ENCODE measurements at regions not wholly inside any gene's neighbourhood (a gene's known extent, or its start where the extent isn't known, plus 50 kb on each side); places are given as distances from the start of the nearest gene placed in this dataset.

GRCh38 chr4:79513576-79513975 lies 105.5 kb upstream of the GK2 start:
- CTCF ChIA-PET: no interaction called here
- Mint-ChIP-seq H3K4me1 (ENCODE audit: low read depth) (no peaks in the 10 kb centered on the region), H3K4me3 (no peak overlapping the region), H3K36me3 (ENCODE audit: low read depth) (no peaks in the 10 kb centered on the region), H3K9me3 (ENCODE audit: insufficient read depth) (no peaks in the 10 kb centered on the region), H3K27me3 (ENCODE audit: low read depth) (peaks cover 5% of the 10 kb centered on the region), H3K27ac (no peak overlapping the region)
- no peak for ATAC-seq
- no peak for DNase-seq
- POLR2A ChIA-PET: no interaction called here

- Mint-ChIP-seq H3K4me1 (ENCODE audit: low read depth) (no peaks in the 10 kb centered on the region), H3K4me3 (no peak overlapping the region), H3K9me3 (ENCODE audit: insufficient read depth) (no peaks in the 10 kb centered on the region), H3K27ac (no peak overlapping the region), H3K27me3 (ENCODE audit: low read depth) (peaks cover 5% of the 10 kb centered on the region), H3K36me3 (ENCODE audit: low read depth) (no peaks in the 10 kb centered on the region)
- ChIA-PET POLR2A (no interaction called here), CTCF (no interaction called here)
- ATAC-seq (no peak), DNase-seq (no peak)
These were observed 104.3 kb upstream of the GK2 start for GRCh38 chr4:79512363-79512762.

GRCh38 chr4:79502081-79502480 lies 94.1 kb upstream of the GK2 start:
- ChIA-PET POLR2A (no interaction called here), CTCF (no interaction called here)
- ATAC-seq (no peak), DNase-seq (no peak)
- H3K27me3 Mint-ChIP-seq (ENCODE audit: low read depth): no peaks in the 10 kb centered on the region
- H3K36me3 Mint-ChIP-seq (ENCODE audit: low read depth): no peaks in the 10 kb centered on the region
- no peaks in the 10 kb centered on the region for H3K9me3 Mint-ChIP-seq (ENCODE audit: insufficient read depth)
- no peak overlapping the region for H3K27ac Mint-ChIP-seq
- no peaks in the 10 kb centered on the region for H3K4me1 Mint-ChIP-seq (ENCODE audit: low read depth)
- H3K4me3 Mint-ChIP-seq: no peak overlapping the region

GRCh38 chr4:79498282-79498681 lies 90.3 kb upstream of the GK2 start:
- no peak overlapping the region for H3K27ac Mint-ChIP-seq
- H3K27me3 Mint-ChIP-seq (ENCODE audit: low read depth): no peaks in the 10 kb centered on the region
- H3K9me3 Mint-ChIP-seq (ENCODE audit: insufficient read depth): no peaks in the 10 kb centered on the region
- CTCF ChIA-PET: no interaction called here
- no peak overlapping the region for H3K4me3 Mint-ChIP-seq
- ATAC-seq: no peak
- no peaks in the 10 kb centered on the region for H3K4me1 Mint-ChIP-seq (ENCODE audit: low read depth)
- no peak for DNase-seq
- no peaks in the 10 kb centered on the region for H3K36me3 Mint-ChIP-seq (ENCODE audit: low read depth)
- POLR2A ChIA-PET: no interaction called here

GRCh38 chr4:79497001-79497400 lies 89.0 kb upstream of the GK2 start:
- Mint-ChIP-seq H3K36me3 (ENCODE audit: low read depth) (no peaks in the 10 kb centered on the region), H3K27ac (no peak overlapping the region), H3K9me3 (ENCODE audit: insufficient read depth) (no peaks in the 10 kb centered on the region), H3K4me1 (ENCODE audit: low read depth) (no peaks in the 10 kb centered on the region), H3K4me3 (no peak overlapping the region), H3K27me3 (ENCODE audit: low read depth) (no peaks in the 10 kb centered on the region)
- POLR2A ChIA-PET: no interaction called here
- CTCF ChIA-PET: no interaction called here
- ATAC-seq (no peak), DNase-seq (no peak)

GRCh38 chr4:79495447-79495846 lies 87.4 kb upstream of the GK2 start:
- H3K9me3 Mint-ChIP-seq (ENCODE audit: insufficient read depth): no peaks in the 10 kb centered on the region
- no peak overlapping the region for H3K4me3 Mint-ChIP-seq
- no peak for ATAC-seq
- ChIA-PET POLR2A (no interaction called here), CTCF (no interaction called here)
- no peaks in the 10 kb centered on the region for H3K4me1 Mint-ChIP-seq (ENCODE audit: low read depth)
- H3K27ac Mint-ChIP-seq: no peak overlapping the region
- H3K36me3 Mint-ChIP-seq (ENCODE audit: low read depth): no peaks in the 10 kb centered on the region
- H3K27me3 Mint-ChIP-seq (ENCODE audit: low read depth): no peaks in the 10 kb centered on the region
- no peak for DNase-seq

- Mint-ChIP-seq H3K27ac (no peak overlapping the region), H3K4me1 (ENCODE audit: low read depth) (no peaks in the 10 kb centered on the region), H3K4me3 (no peak overlapping the region), H3K36me3 (ENCODE audit: low read depth) (no peaks in the 10 kb centered on the region), H3K27me3 (ENCODE audit: low read depth) (no peaks in the 10 kb centered on the region), H3K9me3 (ENCODE audit: insufficient read depth) (no peaks in the 10 kb centered on the region)
- DNase-seq (no peak), ATAC-seq (no peak)
- CTCF ChIA-PET: no interaction called here
- POLR2A ChIA-PET: no interaction called here
These were observed 84.1 kb upstream of the GK2 start for GRCh38 chr4:79492148-79492547.

- ATAC-seq (no peak), DNase-seq (no peak)
- no peak overlapping the region for H3K4me3 Mint-ChIP-seq
- ChIA-PET POLR2A (no interaction called here), CTCF (no interaction called here)
- H3K9me3 Mint-ChIP-seq (ENCODE audit: insufficient read depth): no peaks in the 10 kb centered on the region
- no peaks in the 10 kb centered on the region for H3K4me1 Mint-ChIP-seq (ENCODE audit: low read depth)
- no peaks in the 10 kb centered on the region for H3K36me3 Mint-ChIP-seq (ENCODE audit: low read depth)
- no peaks in the 10 kb centered on the region for H3K27me3 Mint-ChIP-seq (ENCODE audit: low read depth)
- no peak overlapping the region for H3K27ac Mint-ChIP-seq
These were observed 81.5 kb upstream of the GK2 start for GRCh38 chr4:79489506-79489905.

- no peak for ATAC-seq
- DNase-seq: no peak
- H3K9me3 Mint-ChIP-seq (ENCODE audit: insufficient read depth): no peaks in the 10 kb centered on the region
- CTCF ChIA-PET: no interaction called here
- POLR2A ChIA-PET: no interaction called here
- H3K36me3 Mint-ChIP-seq (ENCODE audit: low read depth): no peaks in the 10 kb centered on the region
- H3K4me3 Mint-ChIP-seq: no peak overlapping the region
- H3K4me1 Mint-ChIP-seq (ENCODE audit: low read depth): no peaks in the 10 kb centered on the region
- no peak overlapping the region for H3K27ac Mint-ChIP-seq
- no peaks in the 10 kb centered on the region for H3K27me3 Mint-ChIP-seq (ENCODE audit: low read depth)
These were observed 68.2 kb upstream of the GK2 start for GRCh38 chr4:79476196-79476595.

- Mint-ChIP-seq H3K9me3 (ENCODE audit: insufficient read depth) (no peaks in the 10 kb centered on the region), H3K27me3 (ENCODE audit: low read depth) (no peaks in the 10 kb centered on the region), H3K4me1 (ENCODE audit: low read depth) (no peaks in the 10 kb centered on the region), H3K4me3 (no peak overlapping the region), H3K27ac (no peak overlapping the region), H3K36me3 (ENCODE audit: low read depth) (no peaks in the 10 kb centered on the region)
- DNase-seq (no peak), ATAC-seq (no peak)
- CTCF ChIA-PET: no interaction called here
- POLR2A ChIA-PET: no interaction called here
These were observed 65.4 kb upstream of the GK2 start for GRCh38 chr4:79473439-79473724.

- Mint-ChIP-seq H3K27me3 (ENCODE audit: low read depth) (no peaks in the 10 kb centered on the region), H3K36me3 (ENCODE audit: low read depth) (no peaks in the 10 kb centered on the region), H3K27ac (no peak overlapping the region), H3K4me1 (ENCODE audit: low read depth) (no peaks in the 10 kb centered on the region), H3K9me3 (ENCODE audit: insufficient read depth) (no peaks in the 10 kb centered on the region), H3K4me3 (no peak overlapping the region)
- POLR2A ChIA-PET: no interaction called here
- ATAC-seq (no peak), DNase-seq (no peak)
- CTCF ChIA-PET: no interaction called here
These were observed 64.8 kb upstream of the GK2 start for GRCh38 chr4:79472693-79473438.

- no peaks in the 10 kb centered on the region for H3K27me3 Mint-ChIP-seq (ENCODE audit: low read depth)
- ChIA-PET CTCF (no interaction called here), POLR2A (no interaction called here)
- no peaks in the 10 kb centered on the region for H3K9me3 Mint-ChIP-seq (ENCODE audit: insufficient read depth)
- no peak overlapping the region for H3K4me3 Mint-ChIP-seq
- DNase-seq: no peak
- no peak for ATAC-seq
- no peaks in the 10 kb centered on the region for H3K36me3 Mint-ChIP-seq (ENCODE audit: low read depth)
- H3K27ac Mint-ChIP-seq: no peak overlapping the region
- H3K4me1 Mint-ChIP-seq (ENCODE audit: low read depth): no peaks in the 10 kb centered on the region
These were observed 64.0 kb upstream of the GK2 start for GRCh38 chr4:79472036-79472435.

GRCh38 chr4:79471309-79471708 lies 63.3 kb upstream of the GK2 start:
- no peak overlapping the region for H3K27ac Mint-ChIP-seq
- no peaks in the 10 kb centered on the region for H3K36me3 Mint-ChIP-seq (ENCODE audit: low read depth)
- ATAC-seq (no peak), DNase-seq (no peak)
- H3K9me3 Mint-ChIP-seq (ENCODE audit: insufficient read depth): no peaks in the 10 kb centered on the region
- H3K4me1 Mint-ChIP-seq (ENCODE audit: low read depth): no peaks in the 10 kb centered on the region
- CTCF ChIA-PET: no interaction called here
- POLR2A ChIA-PET: no interaction called here
- no peaks in the 10 kb centered on the region for H3K27me3 Mint-ChIP-seq (ENCODE audit: low read depth)
- no peak overlapping the region for H3K4me3 Mint-ChIP-seq

All from activated CD8-positive, alpha-beta T cell treated with anti-CD3 and anti-CD28 coated beads, Interleukin-2, amount 10 ng/mL, durations not matched to agents 7 days and 5 days (primary cell).